Neural cell (in vitro differentiated cells): ENCODE measurements at regions not wholly inside any gene's neighbourhood (a gene's known extent, or its start where the extent isn't known, plus 50 kb on each side); places are given as distances from the start of the nearest gene placed in this dataset.

Experiments
- H2AFZ ChIP-seq: fragments of 200-600, 300-800 bp; sonication (generic), shearing (Covaris generic); 2 replicates; pipeline ENCODE4 v1.6.0; 2014; ENCODE audit warnings: low read depth, mild to moderate bottlenecking, antibody characterized with exemption, low read length, moderate library complexity
- H3F3A ChIP-seq: fragments of 200-600 bp; shearing (Covaris generic); 2 replicates; pipeline ENCODE4 v1.6.1; 2016; ENCODE audit warnings: mild to moderate bottlenecking, moderate library complexity, mixed read lengths, antibody characterized with exemption, low read length; ENCODE audit not compliant: insufficient read depth, poor library complexity, severe bottlenecking
- H3K27ac ChIP-seq: fragments of 200-600, 300-800 bp; sonication (generic), shearing (Covaris generic); 2 replicates; pipeline ENCODE4 v1.5.1; 2014; ENCODE audit warnings: mild to moderate bottlenecking, low read length, moderate library complexity
- H3K27me3 ChIP-seq: fragments of 300-800, 200-600 bp; sonication (generic), shearing (Covaris generic); 2 replicates; pipeline ENCODE4 v1.6.0; 2014; ENCODE audit warnings: mild to moderate bottlenecking, low read depth, low read length, moderate library complexity; ENCODE audit not compliant: insufficient read depth
- H3K36me3 ChIP-seq: fragments of 300-800, 200-600 bp; sonication (generic), shearing (Covaris generic); 2 replicates; pipeline ENCODE4 v1.5.1; 2014; ENCODE audit warnings: mild to moderate bottlenecking, antibody characterized with exemption, low read length, moderate library complexity; ENCODE audit not compliant: insufficient read depth
- H3K4me2 ChIP-seq: fragments of 300-800, 200-600 bp; sonication (generic), shearing (Covaris generic); 2 replicates; pipeline ENCODE4 v1.6.0; 2014; ENCODE audit warnings: mild to moderate bottlenecking, low read length
- H3K4me3 ChIP-seq: fragments of 300-800, 200-600 bp; sonication (generic), shearing (Covaris generic); 2 replicates; pipeline ENCODE4 v1.5.1; 2014; ENCODE audit warnings: mild to moderate bottlenecking, low read length, moderate library complexity
- H3K79me2 ChIP-seq: fragments of 200-600 bp; shearing (Covaris generic); replicated peaks from 2 replicates; pipeline ENCODE4 v1.6.0; 2014; ENCODE audit warnings: mild to moderate bottlenecking, low read length, moderate library complexity; ENCODE audit not compliant: insufficient read depth
- H3K9ac ChIP-seq: fragments of 300-800, 200-600 bp; sonication (generic), shearing (Covaris generic); 2 replicates; pipeline ENCODE4 v1.6.1; 2016; ENCODE audit warnings: mild to moderate bottlenecking, low read length, mixed read lengths
- H3K9me2 ChIP-seq: fragments of 200-600 bp; shearing (Covaris generic); 2 replicates; pipeline ENCODE4 v1.6.1; 2016; ENCODE audit warnings: mild to moderate bottlenecking, low read length, mixed read lengths; ENCODE audit not compliant: insufficient read depth
- H3K9me3 ChIP-seq: fragments of 200-600, 300-800 bp; sonication (generic), shearing (Covaris generic); 2 replicates; pipeline ENCODE4 v1.6.1; 2016; ENCODE audit warnings: mild to moderate bottlenecking, mixed run types, low read length, moderate library complexity, mixed read lengths
- H4K20me1 ChIP-seq: fragments of 200-600 bp; shearing (Covaris generic); 2 replicates; pipeline ENCODE4 v1.6.1; 2016; ENCODE audit warnings: mild to moderate bottlenecking, mixed run types; ENCODE audit not compliant: insufficient read depth
- CTCF ChIP-seq: fragments of 450-650 bp; IDR thresholded peaks from 2 replicates; pipeline ENCODE4 v1.5.1; 2014; ENCODE audit warnings: antibody characterized with exemption, mild to moderate bottlenecking, moderate library complexity; ENCODE audit not compliant: poor library complexity, severe bottlenecking
- EP300 ChIP-seq: fragments of 450-650 bp; conservative IDR thresholded peaks from 2 replicates; pipeline ENCODE4 v1.6.1; 2014; ENCODE audit warnings: antibody characterized with exemption, mild to moderate bottlenecking, moderate library complexity; ENCODE audit not compliant: poor library complexity, severe bottlenecking
- EZH2 ChIP-seq: fragments of 200-600, 300-800 bp; shearing (Covaris generic), sonication (generic); IDR thresholded peaks from 2 replicates; pipeline ENCODE4 v1.6.1; 2014; ENCODE audit warnings: antibody characterized with exemption, low read length, borderline replicate concordance, mild to moderate bottlenecking; ENCODE audit not compliant: insufficient read depth, poor library complexity, severe bottlenecking
- MXI1 ChIP-seq: fragments of 450-650 bp; conservative IDR thresholded peaks from 2 replicates; pipeline ENCODE4 v1.6.1; 2014; ENCODE audit warnings: antibody characterized with exemption, mild to moderate bottlenecking; ENCODE audit not compliant: poor library complexity, severe bottlenecking
- POLR2AphosphoS5 ChIP-seq: IDR thresholded peaks from 2 replicates; pipeline ENCODE4 v1.6.1; 2012
- RAD21 ChIP-seq: fragments of 450-650 bp; conservative IDR thresholded peaks from 2 replicates; pipeline ENCODE4 v1.6.1; 2014; ENCODE audit warnings: antibody characterized with exemption, mild to moderate bottlenecking, moderate library complexity
- SMC3 ChIP-seq: fragments of 450-650 bp; conservative IDR thresholded peaks from 2 replicates; pipeline ENCODE4 v1.6.1; 2014; ENCODE audit warnings: antibody characterized with exemption, mild to moderate bottlenecking, moderate library complexity; ENCODE audit not compliant: poor library complexity
- TAF1 ChIP-seq: IDR thresholded peaks from 2 replicates; pipeline ENCODE4 v1.6.1; 2012; ENCODE audit warnings: low read depth
- TF ChIP-seq, protein P1 (sequence below): IDR thresholded peaks from 2 replicates; pipeline ENCODE4 v1.6.1; 2012; ENCODE audit warnings: borderline replicate concordance

- H3K27me3 ChIP-seq: no peaks in the 10 kb centered on the region
Measured at GRCh38 chr12:71291746-71292145, 133.9 kb upstream of the TSPAN8 start.

GRCh38 chr12:71283883-71284282 is 126.1 kb upstream of the TSPAN8 start:
- Histone ChIP-seq H3K79me2 (no peaks in the 10 kb centered on the region), H3K9ac (no peak overlapping the region), H3K27ac (no peak overlapping the region), H3K4me3 (no peak overlapping the region), H2AFZ (no peak overlapping the region), H3K4me2 (no peak overlapping the region), H3F3A (no peaks in the 10 kb centered on the region), H3K9me2 (no peaks in the 10 kb centered on the region), H3K27me3 (peaks cover 16% of the 10 kb centered on the region), H3K9me3 (no peaks in the 10 kb centered on the region), H3K36me3 (no peaks in the 10 kb centered on the region), H4K20me1 (no peaks in the 10 kb centered on the region)
- no peak for TF ChIP-seq POLR2AphosphoS5
- TF ChIP-seq MXI1: no peak
- no peak for TF ChIP-seq SMC3
- no peak for TF ChIP-seq EZH2
- TF ChIP-seq, protein P1, sequence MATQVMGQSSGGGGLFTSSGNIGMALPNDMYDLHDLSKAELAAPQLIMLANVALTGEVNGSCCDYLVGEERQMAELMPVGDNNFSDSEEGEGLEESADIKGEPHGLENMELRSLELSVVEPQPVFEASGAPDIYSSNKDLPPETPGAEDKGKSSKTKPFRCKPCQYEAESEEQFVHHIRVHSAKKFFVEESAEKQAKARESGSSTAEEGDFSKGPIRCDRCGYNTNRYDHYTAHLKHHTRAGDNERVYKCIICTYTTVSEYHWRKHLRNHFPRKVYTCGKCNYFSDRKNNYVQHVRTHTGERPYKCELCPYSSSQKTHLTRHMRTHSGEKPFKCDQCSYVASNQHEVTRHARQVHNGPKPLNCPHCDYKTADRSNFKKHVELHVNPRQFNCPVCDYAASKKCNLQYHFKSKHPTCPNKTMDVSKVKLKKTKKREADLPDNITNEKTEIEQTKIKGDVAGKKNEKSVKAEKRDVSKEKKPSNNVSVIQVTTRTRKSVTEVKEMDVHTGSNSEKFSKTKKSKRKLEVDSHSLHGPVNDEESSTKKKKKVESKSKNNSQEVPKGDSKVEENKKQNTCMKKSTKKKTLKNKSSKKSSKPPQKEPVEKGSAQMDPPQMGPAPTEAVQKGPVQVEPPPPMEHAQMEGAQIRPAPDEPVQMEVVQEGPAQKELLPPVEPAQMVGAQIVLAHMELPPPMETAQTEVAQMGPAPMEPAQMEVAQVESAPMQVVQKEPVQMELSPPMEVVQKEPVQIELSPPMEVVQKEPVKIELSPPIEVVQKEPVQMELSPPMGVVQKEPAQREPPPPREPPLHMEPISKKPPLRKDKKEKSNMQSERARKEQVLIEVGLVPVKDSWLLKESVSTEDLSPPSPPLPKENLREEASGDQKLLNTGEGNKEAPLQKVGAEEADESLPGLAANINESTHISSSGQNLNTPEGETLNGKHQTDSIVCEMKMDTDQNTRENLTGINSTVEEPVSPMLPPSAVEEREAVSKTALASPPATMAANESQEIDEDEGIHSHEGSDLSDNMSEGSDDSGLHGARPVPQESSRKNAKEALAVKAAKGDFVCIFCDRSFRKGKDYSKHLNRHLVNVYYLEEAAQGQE: no peak
- no peak for TF ChIP-seq CTCF
- no peak for TF ChIP-seq TAF1
- TF ChIP-seq EP300: no peak
- TF ChIP-seq RAD21: no peak

More at GRCh38 chr12:71291746-71292145, 133.9 kb upstream of the TSPAN8 start:
- Histone ChIP-seq H3K9ac (no peak overlapping the region), H3K9me3 (no peaks in the 10 kb centered on the region), H3K36me3 (no peaks in the 10 kb centered on the region), H3K4me3 (no peak overlapping the region), H3F3A (no peaks in the 10 kb centered on the region), H3K9me2 (no peaks in the 10 kb centered on the region), H3K79me2 (no peaks in the 10 kb centered on the region), H4K20me1 (no peaks in the 10 kb centered on the region), H3K27ac (no peak overlapping the region), H2AFZ (no peak overlapping the region), H3K4me2 (no peak overlapping the region)
- TF ChIP-seq CTCF (no peak), MXI1 (no peak), EP300 (no peak), EZH2 (no peak), POLR2AphosphoS5 (no peak), RAD21 (no peak), TAF1 (no peak), SMC3 (no peak)
- TF ChIP-seq, protein P1: no peak
